Natural killer cell (primary cell): ENCODE measurements at regions not wholly inside any gene's neighbourhood (a gene's known extent, or its start where the extent isn't known, plus 50 kb on each side); places are given as distances from the start of the nearest gene placed in this dataset.
"Not testable (repeated sequence)": the region's sequence is repeated elsewhere in the genome, so short reads cannot be mapped to it uniquely, and the experiment has no call there.

Source experiments
- ATAC-seq, 3 donors: fragments of 150-1000 bp in 2 of 3; fragments of 200-7000 bp in 1 of 3; cut with Tn5 transposase; 1 replicate in 1 of 3; 2 replicates in 2 of 3; pipeline ENCODE4 v1.10.0; 2021; ENCODE audit warnings: mild to moderate bottlenecking in 2 of 3, moderate library complexity in 2 of 3
- DNase-seq, 2 donors: peaks; one replicate each; pipeline versions ENCODE4 v3.0.0 to v3.0.0-alpha.2; 2013 to 2021; ENCODE audit warnings: mixed read lengths in 1 of 2
- H3K27ac ChIP-seq: one replicate; pipeline ENCODE4 v1.5.1; 2013; ENCODE audit warnings: mild to moderate bottlenecking, low read length
- H3K27me3 ChIP-seq: one replicate; pipeline ENCODE4 v1.6.1; 2013; ENCODE audit warnings: low read length; ENCODE audit not compliant: control insufficient read depth, insufficient read depth
- H3K36me3 ChIP-seq: one replicate; pipeline ENCODE4 v1.6.1; 2013; ENCODE audit warnings: low read length; ENCODE audit not compliant: control insufficient read depth, insufficient read depth
- H3K4me1 ChIP-seq: one replicate; pipeline ENCODE4 v1.6.1; 2013; ENCODE audit warnings: low read length; ENCODE audit not compliant: control insufficient read depth, insufficient read depth
- H3K4me3 ChIP-seq: one replicate; pipeline ENCODE4 v1.5.1; 2013; ENCODE audit warnings: low read length
- H3K9me3 ChIP-seq: one replicate; pipeline ENCODE4 v1.6.1; 2013; ENCODE audit warnings: low read length; ENCODE audit not compliant: control insufficient read depth, insufficient read depth
- H3K27ac Mint-ChIP-seq, 2 donors: one replicate each; pipeline ENCODE4 v1.8.0; 2022; ENCODE audit warnings: mild to moderate bottlenecking in 2 of 2, mixed read lengths in 2 of 2, moderate library complexity in 1 of 2
- H3K27me3 Mint-ChIP-seq, 2 donors: one replicate each; pipeline ENCODE4 v1.8.0; 2022; ENCODE audit warnings: low read depth in 2 of 2, mixed read lengths in 2 of 2
- H3K36me3 Mint-ChIP-seq: one replicate; pipeline ENCODE4 v1.8.0; 2022; ENCODE audit warnings: mixed read lengths
- H3K4me1 Mint-ChIP-seq, 2 donors: one replicate each; pipeline ENCODE4 v1.8.0; 2022; ENCODE audit warnings: mixed read lengths in 2 of 2
- H3K4me3 Mint-ChIP-seq: one replicate; pipeline ENCODE4 v1.8.0; 2022; ENCODE audit warnings: mild to moderate bottlenecking, moderate library complexity, mixed read lengths
- H3K9me3 Mint-ChIP-seq, 2 donors: one replicate each; pipeline ENCODE4 v1.8.0; 2022; ENCODE audit warnings: mixed read lengths in 2 of 2
- CTCF ChIP-seq: fragments of 200-600 bp; IDR thresholded peaks from one replicate; pipeline ENCODE4 v1.8.0; 2022; ENCODE audit warnings: antibody characterized with exemption
- WGBS: methylation state at CpG from one replicate; pipeline ENCODE4 v1.1.7; 2013; ENCODE audit warnings: missing lambda C conversion rate; ENCODE audit not compliant: insufficient coverage; 5-methylcytosine and 5-hydroxymethylcytosine counted together
- intact Hi-C: fragments of 100-400 bp; cut with micrococcal nuclease; formaldehyde crosslinking; loops from one replicate; pipeline ENCODE4 v1.14.2; 2022

- H3K27me3 Mint-ChIP-seq, H3K9me3 Mint-ChIP-seq, intact Hi-C loops, H3K4me3 ChIP-seq, H3K9me3 ChIP-seq, H3K27me3 ChIP-seq, H3K36me3 ChIP-seq, H3K27ac ChIP-seq: not testable (repeated sequence)
- peak in 1 of 3 donors; percentile 35 for ATAC-seq
- H3K36me3 Mint-ChIP-seq: peaks cover 22% of the 10 kb centered on the region
- peak overlapping the region; percentile 71 for H3K4me3 Mint-ChIP-seq
- H3K4me1 ChIP-seq: peaks cover 19% of the 10 kb centered on the region
- peaks cover 40% of the 10 kb centered on the region in 2 donors for H3K4me1 Mint-ChIP-seq
- DNase-seq: peak in 1 of 2 donors; percentile 19
- WGBS: 58% methylated on average over 8 of the region's 8 CpGs
- H3K27ac Mint-ChIP-seq: peak overlapping the region in 1 of 2 donors; percentile 16
Measured at GRCh38 chr10:78096486-78096885, 62.8 kb downstream of the RPS24 start.

GRCh38 chr10:78102593-78102992 is 68.9 kb downstream of the RPS24 start:
- no CpG with 5 or more reads among the region's 2 CpGs for WGBS
- Mint-ChIP-seq H3K36me3 (peaks cover 31% of the 10 kb centered on the region), H3K9me3 (peaks cover 7 to 14% of the 10 kb centered on the region in 2 donors)

GRCh38 chr10:78109210-78109609 is 75.5 kb downstream of the RPS24 start:
- Histone ChIP-seq H3K36me3 (no peaks in the 10 kb centered on the region), H3K9me3 (peaks cover 4% of the 10 kb centered on the region), H3K27ac (no peak overlapping the region), H3K4me1 (no peaks in the 10 kb centered on the region), H3K27me3 (no peaks in the 10 kb centered on the region), H3K4me3 (no peak overlapping the region)
- Mint-ChIP-seq H3K36me3 (peaks cover 7% of the 10 kb centered on the region), H3K27me3 (peaks cover 0 to 3% of the 10 kb centered on the region in 2 donors), H3K9me3 (peaks cover 0 to 6% of the 10 kb centered on the region in 2 donors), H3K4me3 (no peak overlapping the region), H3K4me1 (peaks cover 0 to 6% of the 10 kb centered on the region in 2 donors), H3K27ac (no peak overlapping the region)
- ATAC-seq (no peak), DNase-seq (no peak)
- WGBS: 47% methylated on average over 2 of the region's 2 CpGs
- no peak for TF ChIP-seq CTCF
- intact Hi-C loops: no loop called here

More at GRCh38 chr10:78102593-78102992, 68.9 kb downstream of the RPS24 start:
- H3K4me1 ChIP-seq, H3K4me3 Mint-ChIP-seq, H3K9me3 ChIP-seq, H3K27ac Mint-ChIP-seq, H3K27me3 Mint-ChIP-seq, DNase-seq, ATAC-seq, H3K27me3 ChIP-seq, intact Hi-C loops, H3K36me3 ChIP-seq, H3K27ac ChIP-seq, H3K4me3 ChIP-seq: not testable (repeated sequence)
- peaks cover 10 to 13% of the 10 kb centered on the region in 2 donors for H3K4me1 Mint-ChIP-seq

GRCh38 chr10:78115135-78115853 is 81.6 kb downstream of the RPS24 start:
- no peak for TF ChIP-seq CTCF
- H3K4me1 Mint-ChIP-seq: no peaks in the 10 kb centered on the region
- H3K4me3 Mint-ChIP-seq: no peak overlapping the region
- Histone ChIP-seq H3K9me3 (no peaks in the 10 kb centered on the region), H3K36me3 (no peaks in the 10 kb centered on the region), H3K4me1 (no peaks in the 10 kb centered on the region), H3K4me3 (no peak overlapping the region), H3K27me3 (no peaks in the 10 kb centered on the region), H3K27ac (no peak overlapping the region)
- WGBS: 78% methylated on average over 7 of the region's 7 CpGs
- intact Hi-C loops: no loop called here
- H3K9me3 Mint-ChIP-seq: peaks cover 0 to 4% of the 10 kb centered on the region in 2 donors
- peaks cover 10 to 22% of the 10 kb centered on the region in 2 donors for H3K27me3 Mint-ChIP-seq
- H3K36me3 Mint-ChIP-seq: no peaks in the 10 kb centered on the region
- ATAC-seq (no peak), DNase-seq (no peak)
- H3K27ac Mint-ChIP-seq: no peak overlapping the region
